ENCODE measurements at regions not wholly inside any gene's neighbourhood (a gene's known extent, or its start where the extent isn't known, plus 50 kb on each side); places are given as distances from the start of the nearest gene placed in this dataset.

DNA sequence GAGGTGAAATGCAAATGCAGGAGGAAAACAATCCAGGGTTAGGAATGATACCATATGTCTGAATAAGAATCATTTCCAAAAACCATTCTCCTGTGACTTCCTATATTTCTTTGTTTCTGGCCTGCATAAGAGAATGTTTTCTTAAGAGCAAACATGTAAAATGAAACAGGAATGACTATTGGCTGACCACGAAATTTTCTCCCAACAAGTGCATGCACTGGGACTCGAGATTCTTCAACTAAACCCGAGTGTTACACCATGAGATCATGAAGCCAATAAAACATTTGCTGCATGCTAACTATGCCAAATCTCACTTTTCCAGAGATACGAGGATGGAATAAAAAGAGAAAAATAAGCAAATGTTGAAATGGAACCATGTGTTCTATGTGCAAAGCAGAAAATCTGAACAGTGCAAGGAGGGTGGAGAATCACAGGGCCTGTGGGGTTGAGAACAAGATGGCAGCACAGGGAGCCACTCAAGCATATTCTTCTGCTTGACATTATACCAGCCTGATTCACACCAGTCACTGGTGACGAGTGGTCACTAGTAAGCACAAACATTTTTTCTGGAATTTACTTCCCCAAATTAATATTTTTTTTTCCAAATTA, 212.2 kb upstream of the FOXA2 start (continued):
- TF ChIP-seq, protein P1, sequence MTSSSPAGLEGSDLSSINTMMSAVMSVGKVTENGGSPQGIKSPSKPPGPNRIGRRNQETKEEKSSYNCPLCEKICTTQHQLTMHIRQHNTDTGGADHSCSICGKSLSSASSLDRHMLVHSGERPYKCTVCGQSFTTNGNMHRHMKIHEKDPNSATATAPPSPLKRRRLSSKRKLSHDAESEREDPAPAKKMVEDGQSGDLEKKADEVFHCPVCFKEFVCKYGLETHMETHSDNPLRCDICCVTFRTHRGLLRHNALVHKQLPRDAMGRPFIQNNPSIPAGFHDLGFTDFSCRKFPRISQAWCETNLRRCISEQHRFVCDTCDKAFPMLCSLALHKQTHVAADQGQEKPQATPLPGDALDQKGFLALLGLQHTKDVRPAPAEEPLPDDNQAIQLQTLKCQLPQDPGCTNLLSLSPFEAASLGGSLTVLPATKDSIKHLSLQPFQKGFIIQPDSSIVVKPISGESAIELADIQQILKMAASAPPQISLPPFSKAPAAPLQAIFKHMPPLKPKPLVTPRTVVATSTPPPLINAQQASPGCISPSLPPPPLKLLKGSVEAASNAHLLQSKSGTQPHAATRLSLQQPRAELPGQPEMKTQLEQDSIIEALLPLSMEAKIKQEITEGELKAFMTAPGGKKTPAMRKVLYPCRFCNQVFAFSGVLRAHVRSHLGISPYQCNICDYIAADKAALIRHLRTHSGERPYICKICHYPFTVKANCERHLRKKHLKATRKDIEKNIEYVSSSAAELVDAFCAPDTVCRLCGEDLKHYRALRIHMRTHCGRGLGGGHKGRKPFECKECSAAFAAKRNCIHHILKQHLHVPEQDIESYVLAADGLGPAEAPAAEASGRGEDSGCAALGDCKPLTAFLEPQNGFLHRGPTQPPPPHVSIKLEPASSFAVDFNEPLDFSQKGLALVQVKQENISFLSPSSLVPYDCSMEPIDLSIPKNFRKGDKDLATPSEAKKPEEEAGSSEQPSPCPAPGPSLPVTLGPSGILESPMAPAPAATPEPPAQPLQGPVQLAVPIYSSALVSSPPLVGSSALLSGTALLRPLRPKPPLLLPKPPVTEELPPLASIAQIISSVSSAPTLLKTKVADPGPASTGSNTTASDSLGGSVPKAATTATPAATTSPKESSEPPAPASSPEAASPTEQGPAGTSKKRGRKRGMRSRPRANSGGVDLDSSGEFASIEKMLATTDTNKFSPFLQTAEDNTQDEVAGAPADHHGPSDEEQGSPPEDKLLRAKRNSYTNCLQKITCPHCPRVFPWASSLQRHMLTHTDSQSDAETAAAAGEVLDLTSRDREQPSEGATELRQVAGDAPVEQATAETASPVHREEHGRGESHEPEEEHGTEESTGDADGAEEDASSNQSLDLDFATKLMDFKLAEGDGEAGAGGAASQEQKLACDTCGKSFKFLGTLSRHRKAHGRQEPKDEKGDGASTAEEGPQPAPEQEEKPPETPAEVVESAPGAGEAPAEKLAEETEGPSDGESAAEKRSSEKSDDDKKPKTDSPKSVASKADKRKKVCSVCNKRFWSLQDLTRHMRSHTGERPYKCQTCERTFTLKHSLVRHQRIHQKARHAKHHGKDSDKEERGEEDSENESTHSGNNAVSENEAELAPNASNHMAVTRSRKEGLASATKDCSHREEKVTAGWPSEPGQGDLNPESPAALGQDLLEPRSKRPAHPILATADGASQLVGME (CRISPR knock-in tag; IDR thresholded peaks at IDR 0.05), result no peak
- no peak for TF ChIP-seq TBP (optimal IDR thresholded peaks at IDR 0.05; ENCODE audit: low read depth, low read length)
- TF ChIP-seq ZEB2 (IDR thresholded peaks at IDR 0.05), result no peak
- no peak for TF ChIP-seq ZNF124 (CRISPR knock-in tag; IDR thresholded peaks at IDR 0.05)
- TF ChIP-seq ZNF23 (CRISPR knock-in tag; IDR thresholded peaks at IDR 0.05), result no peak
- TF ChIP-seq ZNF584 (CRISPR knock-in tag; IDR thresholded peaks at IDR 0.05; ENCODE audit: low read depth), result no peak
- no peak for TF ChIP-seq ZNF830 (CRISPR knock-in tag; IDR thresholded peaks at IDR 0.05)
- no peak for TF ChIP-seq JUNB (CRISPR knock-in tag; conservative IDR thresholded peaks at IDR 0.05)
- no peak for TF ChIP-seq CEBPG (CRISPR knock-in tag; IDR thresholded peaks at IDR 0.05)
- no peak for TF ChIP-seq CEBPG (tag; conservative IDR thresholded peaks at IDR 0.05 in 1 of 2, IDR thresholded peaks at IDR 0.05 in 1 of 2)
- no peak for TF ChIP-seq TBL1XR1 (IDR thresholded peaks at IDR 0.05; ENCODE audit: low read length in 2 of 2)
- no peak for TF ChIP-seq CXXC5 (CRISPR knock-in tag; IDR thresholded peaks at IDR 0.05)
- TF ChIP-seq, protein P2, sequence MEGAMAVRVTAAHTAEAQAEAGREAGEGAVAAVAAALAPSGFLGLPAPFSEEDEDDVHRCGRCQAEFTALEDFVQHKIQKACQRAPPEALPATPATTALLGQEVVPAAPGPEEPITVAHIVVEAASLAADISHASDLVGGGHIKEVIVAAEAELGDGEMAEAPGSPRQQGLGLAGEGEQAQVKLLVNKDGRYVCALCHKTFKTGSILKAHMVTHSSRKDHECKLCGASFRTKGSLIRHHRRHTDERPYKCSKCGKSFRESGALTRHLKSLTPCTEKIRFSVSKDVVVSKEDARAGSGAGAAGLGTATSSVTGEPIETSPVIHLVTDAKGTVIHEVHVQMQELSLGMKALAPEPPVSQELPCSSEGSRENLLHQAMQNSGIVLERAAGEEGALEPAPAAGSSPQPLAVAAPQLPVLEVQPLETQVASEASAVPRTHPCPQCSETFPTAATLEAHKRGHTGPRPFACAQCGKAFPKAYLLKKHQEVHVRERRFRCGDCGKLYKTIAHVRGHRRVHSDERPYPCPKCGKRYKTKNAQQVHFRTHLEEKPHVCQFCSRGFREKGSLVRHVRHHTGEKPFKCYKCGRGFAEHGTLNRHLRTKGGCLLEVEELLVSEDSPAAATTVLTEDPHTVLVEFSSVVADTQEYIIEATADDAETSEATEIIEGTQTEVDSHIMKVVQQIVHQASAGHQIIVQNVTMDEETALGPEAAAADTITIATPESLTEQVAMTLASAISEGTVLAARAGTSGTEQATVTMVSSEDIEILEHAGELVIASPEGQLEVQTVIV (CRISPR knock-in tag; IDR thresholded peaks at IDR 0.05; ENCODE audit: borderline replicate concordance), result no peak
- TF ChIP-seq CCNT2 (IDR thresholded peaks at IDR 0.05; ENCODE audit: borderline replicate concordance, extremely low read depth, insufficient read length, low read depth, low read length), result no peak
- no peak for TF ChIP-seq RAD51 (IDR thresholded peaks at IDR 0.05; ENCODE audit: borderline replicate concordance, low read depth)

Data from K562 (cell line).